ENCODE measurements at regions not wholly inside any gene's neighbourhood (a gene's known extent, or its start where the extent isn't known, plus 50 kb on each side); places are given as distances from the start of the nearest gene placed in this dataset.

GRCh38 chr11:10618490-10618889 is 50.0 kb upstream of the LYVE1 start:
- no peak for DNase-seq

Measured in NCI-H187 (cell line).